T follicular helper cell (primary cell): ENCODE measurements at regions not wholly inside any gene's neighbourhood (a gene's known extent, or its start where the extent isn't known, plus 50 kb on each side); places are given as distances from the start of the nearest gene placed in this dataset.
"Not testable (repeated sequence)": the region's sequence is repeated elsewhere in the genome, so short reads cannot be mapped to it uniquely, and the experiment has no call there.

Experiments
- DNase-seq: peaks from one replicate; pipeline ENCODE4 v3.0.0-alpha.2; 2020; ENCODE audit warnings: low read depth

GRCh38 chr1:58936973-58937372, 153.1 kb upstream of the JUN start:
- DNase-seq = no peak

GRCh38 chr1:58939146-58939545, 155.3 kb upstream of the JUN start:
- no peak for DNase-seq

- no peak for DNase-seq
Measured at GRCh38 chr1:58939666-58940370, 156.0 kb upstream of the JUN start.

DNA sequence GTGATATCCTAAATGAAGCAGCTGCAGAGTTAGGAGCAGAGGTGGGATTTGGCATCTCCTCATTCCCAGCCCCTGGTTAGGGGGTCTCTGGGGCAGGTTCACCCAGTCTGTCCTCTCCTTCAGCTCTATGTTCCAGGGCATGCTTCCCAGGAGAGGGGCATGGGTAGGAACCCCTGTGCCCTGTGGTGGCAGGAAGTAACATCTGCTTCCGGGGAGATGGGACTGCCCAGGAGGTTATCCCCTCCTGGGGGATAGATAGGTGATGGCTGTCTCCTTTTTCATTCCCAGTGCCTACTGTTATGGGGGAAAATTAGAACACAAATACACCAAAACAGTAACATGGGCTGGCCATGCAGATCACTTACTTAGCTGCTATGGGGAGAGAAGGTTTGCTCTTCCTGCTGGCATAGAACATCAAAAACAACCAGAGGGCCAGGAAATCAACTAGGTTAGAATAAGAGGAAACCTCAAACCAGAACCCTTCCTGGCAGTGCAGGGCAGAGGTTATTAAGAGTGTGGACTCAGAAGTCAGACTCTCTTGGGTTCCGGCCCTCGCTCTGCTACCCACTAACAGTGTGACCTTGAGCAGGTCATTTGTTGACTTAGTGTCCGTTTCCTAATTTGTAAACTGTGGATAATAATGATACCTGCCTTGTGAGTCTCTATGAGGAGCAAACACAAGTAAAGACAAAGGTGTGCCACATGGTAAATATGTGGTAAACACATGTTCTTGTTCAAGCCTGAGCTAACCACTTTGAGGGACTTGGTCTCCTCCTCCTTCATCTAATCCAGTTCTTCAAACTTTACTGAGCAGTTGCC, 157.8 kb upstream of the JUN start:
- DNase-seq = no peak

GRCh38 chr1:58942759-58943191, 158.9 kb upstream of the JUN start:
- no peak for DNase-seq

- DNase-seq = no peak
Measured at GRCh38 chr1:58943776-58944175, 159.9 kb upstream of the JUN start.

- DNase-seq = no peak
Measured at GRCh38 chr1:58944439-58944838, 160.6 kb upstream of the JUN start.

- DNase-seq = no peak
Measured at GRCh38 chr1:58946390-58946789, 162.5 kb upstream of the JUN start.

- no peak for DNase-seq
Measured at GRCh38 chr1:58948671-58949070, 164.8 kb upstream of the JUN start.

DNA sequence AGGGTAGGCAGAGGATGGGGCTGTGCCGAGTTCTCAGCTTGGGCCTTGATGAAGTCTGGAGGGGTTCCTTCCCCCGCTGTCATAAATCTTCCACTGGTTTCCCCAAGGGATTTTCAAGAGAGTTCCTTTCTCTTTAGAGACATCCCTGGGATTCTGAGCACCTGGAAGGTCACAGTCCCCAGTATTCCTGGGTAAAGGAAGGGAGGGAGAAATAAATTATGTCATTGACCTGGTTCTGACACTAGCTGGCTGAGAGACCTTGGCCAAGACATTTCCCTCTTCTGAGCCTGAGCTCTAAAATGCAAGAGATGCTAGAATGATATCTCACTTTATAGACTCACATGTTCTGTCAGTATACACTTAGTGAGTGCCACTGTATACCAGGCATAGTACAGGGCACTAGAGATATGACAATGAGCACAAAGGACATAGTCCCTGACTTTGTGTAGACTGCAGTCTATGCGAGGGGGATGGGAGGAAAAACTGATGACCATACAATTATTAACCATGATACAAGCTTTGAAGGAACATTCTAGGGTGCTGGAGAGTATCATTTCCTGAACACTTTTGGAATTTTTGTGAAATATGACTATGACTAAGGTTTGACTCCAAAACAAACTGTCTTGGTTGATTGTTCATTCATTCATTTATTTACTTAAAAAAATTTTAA, 165.8 kb upstream of the JUN start:
- DNase-seq = no peak

- no peak for DNase-seq
Measured at GRCh38 chr1:58950897-58951296, 167.1 kb upstream of the JUN start.

GRCh38 chr1:58953951-58954350, 170.1 kb upstream of the JUN start:
- DNase-seq = not testable (repeated sequence)

- not testable (repeated sequence) for DNase-seq
Measured at GRCh38 chr1:58963287-58963686, 179.4 kb upstream of the JUN start.

GRCh38 chr1:58964428-58964827, 180.6 kb upstream of the JUN start:
- DNase-seq = no peak

DNA sequence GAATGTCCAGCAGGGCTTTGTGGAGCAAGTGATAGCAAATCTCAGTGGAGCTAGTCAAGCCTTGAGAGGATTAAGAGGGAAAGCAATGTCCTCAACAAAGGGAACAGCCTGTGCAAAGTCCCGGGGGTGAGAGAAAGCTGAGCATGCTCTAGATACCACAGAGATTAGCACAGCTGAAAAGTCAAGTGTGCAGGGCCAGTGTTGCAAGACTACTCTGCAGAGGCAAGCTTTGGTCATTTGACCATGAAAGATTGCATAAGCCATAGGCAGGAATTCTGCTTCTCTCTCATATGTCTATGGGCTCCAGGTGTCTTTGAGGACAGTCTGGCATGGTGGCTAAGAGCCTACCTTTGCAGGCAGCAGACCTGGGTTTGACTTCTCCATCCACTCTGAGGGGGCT, 181.0 kb upstream of the JUN start:
- DNase-seq = no peak

GRCh38 chr1:58966103-58966916, 182.5 kb upstream of the JUN start:
- DNase-seq = no peak

DNA sequence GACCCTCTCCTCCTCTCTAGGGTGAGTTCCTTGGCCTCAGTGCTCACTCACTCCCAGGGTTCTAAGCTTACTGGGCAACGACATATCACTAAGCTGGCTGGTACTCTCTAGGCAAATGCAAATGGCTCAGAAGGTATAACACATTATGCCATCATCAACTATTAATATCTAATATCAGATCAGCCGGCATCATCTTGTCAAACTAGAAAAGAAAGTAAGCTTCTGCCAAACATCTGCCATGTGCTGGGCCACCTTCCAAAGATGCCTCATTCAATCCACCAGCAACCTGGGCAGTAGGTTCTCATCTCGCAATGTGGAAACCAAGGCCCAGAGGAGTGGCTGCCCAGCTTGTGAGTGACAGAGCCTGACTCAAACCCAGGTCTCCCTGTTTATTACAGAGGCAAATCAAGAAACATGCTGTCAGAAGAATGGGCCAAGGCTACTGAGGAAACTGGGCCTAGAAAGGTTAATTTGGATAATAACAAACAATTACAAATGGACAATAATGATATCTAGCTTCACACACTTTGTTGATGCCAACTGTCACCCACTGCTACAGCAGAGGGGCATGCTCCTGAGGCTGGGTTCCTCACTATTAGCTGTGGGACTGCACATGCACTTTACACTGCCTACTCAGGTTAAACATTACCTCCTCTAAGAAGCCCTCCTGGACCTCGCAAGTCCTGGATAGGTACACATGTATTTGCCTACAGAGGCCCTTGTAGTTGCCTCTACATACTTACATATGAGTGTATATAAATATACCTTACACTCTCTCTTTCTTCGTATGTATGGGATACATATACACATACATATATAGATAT, 183.3 kb upstream of the JUN start:
- no peak for DNase-seq

DNA sequence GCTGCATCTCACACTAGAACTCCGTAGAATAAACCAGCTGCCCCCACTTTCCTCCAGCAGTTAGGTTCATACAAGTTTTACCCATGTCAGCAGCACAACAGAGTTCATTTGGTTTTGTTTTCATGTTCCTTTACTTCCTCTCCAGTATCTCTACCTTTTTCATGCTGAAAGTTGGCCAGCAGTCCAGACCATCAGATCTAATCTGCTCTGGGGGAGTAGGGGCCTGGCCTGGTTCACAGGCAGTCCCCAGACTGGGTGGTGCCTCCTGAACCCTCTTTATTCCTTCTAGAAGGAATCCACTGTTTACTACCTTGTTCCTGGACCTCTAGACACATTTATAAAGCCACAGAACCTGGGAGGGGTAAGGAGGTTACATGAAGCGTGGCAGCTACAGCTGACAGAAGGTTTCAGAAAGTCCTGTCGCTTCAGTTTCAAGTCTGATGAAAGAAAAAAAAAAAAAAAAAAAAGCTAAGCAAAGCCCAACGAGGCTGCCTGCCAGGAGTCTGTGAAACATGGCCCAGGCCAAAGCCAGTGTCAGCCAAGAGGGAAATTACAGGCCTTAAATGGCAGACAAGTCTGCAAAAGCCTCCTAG, 184.6 kb upstream of the JUN start:
- no peak for DNase-seq

- DNase-seq = not testable (repeated sequence)
Measured at GRCh38 chr1:58969176-58969575, 185.3 kb upstream of the JUN start.

DNA sequence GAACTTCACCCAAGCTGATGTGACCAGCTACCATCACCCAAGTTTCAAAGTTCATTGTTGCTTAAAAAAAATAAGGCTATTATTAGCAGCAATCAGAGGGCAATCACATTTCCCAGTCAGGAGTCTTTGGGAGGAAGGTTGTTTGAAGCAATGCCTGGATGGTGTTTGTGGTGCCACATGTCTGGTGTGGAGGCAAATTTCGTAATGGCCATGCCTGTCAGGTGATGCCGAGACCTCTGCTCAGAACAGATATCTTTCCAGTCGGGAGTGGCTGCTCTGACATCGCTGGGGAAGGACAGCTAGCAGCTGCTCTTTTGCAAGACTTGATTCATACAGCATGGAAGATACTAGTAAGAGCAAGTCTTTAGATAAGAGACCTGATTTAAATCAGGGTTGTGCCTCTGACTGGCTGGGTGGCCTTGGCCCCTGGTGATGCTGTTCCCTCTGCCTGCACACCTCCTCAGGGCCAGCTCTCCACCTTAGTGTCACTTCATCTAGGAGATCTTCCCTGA, 187.8 kb upstream of the JUN start:
- DNase-seq = no peak
